Pancreas (tissue), 10 donors: ENCODE measurements at regions not wholly inside any gene's neighbourhood (a gene's known extent, or its start where the extent isn't known, plus 50 kb on each side); places are given as distances from the start of the nearest gene placed in this dataset.

ENCODE experiments used
- ATAC-seq, 4 donors: fragments of 200-7000 bp; cut with Tn5 transposase; one replicate each; pipeline versions ENCODE4 v1.8.0 to v1.9.1; 2020; ENCODE audit warnings: mild to moderate bottlenecking in 4 of 4, moderate library complexity in 4 of 4
- DNase-seq, 6 donors: peaks; one replicate each; pipeline ENCODE4 v3.0.0-alpha.2; 2020
- FAIRE-seq: peaks from 2 replicates; lab custom pipeline; 2012; peaks lifted over from hg19 to GRCh38; lab: Jason Lieb, UNC
- H3K27ac ChIP-seq, 4 donors: fragments of 200-600 bp; sonication (generic); 1 replicate in 3 of 4; 2 replicates in 1 of 4; pipeline versions ENCODE4 v1.5.0 to v1.8.0; 2020
- H3K27me3 ChIP-seq, 4 donors: fragments of 200-600 bp; one replicate each; pipeline ENCODE4 v1.8.0; 2021
- H3K36me3 ChIP-seq, 3 donors: fragments of 200-600 bp; sonication (generic) in 1 of 3; one replicate each; pipeline versions ENCODE4 v1.5.0 to v1.8.0; 2020 to 2021
- H3K4me1 ChIP-seq, 3 donors: fragments of 200-600 bp; one replicate each; pipeline ENCODE4 v1.8.0; 2021
- H3K4me3 ChIP-seq, 4 donors: fragments of 200-600 bp; sonication (generic) in 2 of 4; one replicate each; pipeline versions ENCODE4 v1.5.0 to v1.8.0; 2020 to 2021
- H3K9me3 ChIP-seq, 4 donors: fragments of 200-600 bp; one replicate each; pipeline ENCODE4 v1.8.0; 2021
- CTCF ChIP-seq, 4 donors: fragments of 200-600 bp; sonication (generic) in 3 of 4; IDR thresholded peaks; one replicate each; pipeline versions ENCODE4 v1.5.0 to v1.8.0; 2021; ENCODE audit warnings: antibody characterized with exemption in 4 of 4
- WGBS, 2 donors: extraction: QIAGEN DNeasy Blood & Tissue Kit; methylation state at CpG; one replicate each; pipeline ENCODE4 v1.1.7; 2013; 5-methylcytosine and 5-hydroxymethylcytosine counted together
- intact Hi-C, 3 donors: fragments of 100-400 bp; cut with DNase I; formaldehyde crosslinking; loops; one replicate each; pipeline versions ENCODE4 v1.11.1 to v1.14.2; 2022
- donor health status: healthy with polysubstance abuse.
- donor health status: DM: no; HTN: no; CAD: no; lungs with moderate emphysema.
- donor health status: DM: no; HTN: no; CAD: no.
- donor health status: control.
- donor health status: control.
- donor health status: Bipolar disorder and iron deficiency.
- donor health status: DM: yes; HTN: yes; CAD: no.
- donor health status: DM: no; HTN: no; CAD: no.
- donor health status: DM: no; HTN: no; CAD: no.
- donor health status: DM: yes; HTN: yes; CAD: no.

GRCh38 chr10:56593120-56593519 lies 232.1 kb upstream of the ZWINT start:
- no peak overlapping the region for H3K4me3 ChIP-seq
- ATAC-seq (no peak), DNase-seq (no peak), FAIRE-seq (no peak)
- H3K27ac ChIP-seq: no peak overlapping the region
- intact Hi-C loops: no loop called here
- TF ChIP-seq CTCF (IDR thresholded peaks at IDR 0.05): no peak
- H3K4me1 ChIP-seq: no peaks in the 10 kb centered on the region
- no peaks in the 10 kb centered on the region for H3K36me3 ChIP-seq
- no peaks in the 10 kb centered on the region for H3K9me3 ChIP-seq
- H3K27me3 ChIP-seq: no peaks in the 10 kb centered on the region
- 48 to 58% methylated on average over 1 of the region's 1 CpG for WGBS, 2 donors

GRCh38 chr10:56586461-56586891 lies 225.4 kb upstream of the ZWINT start:
- 56 to 60% methylated on average over 12 of the region's 12 CpGs for WGBS, 2 donors
- H3K4me1 ChIP-seq: no peaks in the 10 kb centered on the region
- no peak overlapping the region for H3K4me3 ChIP-seq
- H3K9me3 ChIP-seq: no peaks in the 10 kb centered on the region
- TF ChIP-seq CTCF (IDR thresholded peaks at IDR 0.05): no peak
- intact Hi-C loops: no loop called here
- no peak overlapping the region for H3K27ac ChIP-seq
- no peak for FAIRE-seq
- ATAC-seq: no peak
- H3K27me3 ChIP-seq: no peaks in the 10 kb centered on the region
- DNase-seq: no peak
- H3K36me3 ChIP-seq: no peaks in the 10 kb centered on the region

GRCh38 chr10:56585447-56586171 lies 224.6 kb upstream of the ZWINT start:
- no peak overlapping the region for H3K27ac ChIP-seq
- no peak overlapping the region for H3K4me3 ChIP-seq
- H3K27me3 ChIP-seq: no peaks in the 10 kb centered on the region
- 63 to 79% methylated on average over 4 of the region's 4 CpGs for WGBS, 2 donors
- no peak for FAIRE-seq
- no peak for TF ChIP-seq CTCF (IDR thresholded peaks at IDR 0.05)
- no peak for DNase-seq
- intact Hi-C loops: no loop called here
- ATAC-seq: no peak
- no peaks in the 10 kb centered on the region for H3K36me3 ChIP-seq
- no peaks in the 10 kb centered on the region for H3K9me3 ChIP-seq
- no peaks in the 10 kb centered on the region for H3K4me1 ChIP-seq

- 60 to 78% methylated on average over 1 of the region's 1 CpG for WGBS, 2 donors
- intact Hi-C loops: no loop called here
- DNase-seq: no peak
- Histone ChIP-seq H3K4me1 (no peaks in the 10 kb centered on the region), H3K27ac (no peak overlapping the region), H3K9me3 (no peaks in the 10 kb centered on the region), H3K36me3 (no peaks in the 10 kb centered on the region), H3K4me3 (no peak overlapping the region), H3K27me3 (no peaks in the 10 kb centered on the region)
- no peak for TF ChIP-seq CTCF (IDR thresholded peaks at IDR 0.05)
- ATAC-seq: no peak
- no peak for FAIRE-seq
These were observed 222.3 kb upstream of the ZWINT start for GRCh38 chr10:56583316-56583715.

- H3K4me3 ChIP-seq: no peak overlapping the region
- H3K36me3 ChIP-seq: no peaks in the 10 kb centered on the region
- no peak overlapping the region for H3K27ac ChIP-seq
- intact Hi-C loops: no loop called here
- H3K9me3 ChIP-seq: no peaks in the 10 kb centered on the region
- ATAC-seq (no peak), DNase-seq (no peak), FAIRE-seq (no peak)
- H3K4me1 ChIP-seq: no peaks in the 10 kb centered on the region
- WGBS, 2 donors: 58 to 73% methylated on average over 1 of the region's 1 CpG
- no peaks in the 10 kb centered on the region for H3K27me3 ChIP-seq
- no peak for TF ChIP-seq CTCF (IDR thresholded peaks at IDR 0.05)
These were observed 206.5 kb upstream of the ZWINT start for GRCh38 chr10:56567580-56567979.
